HG02938 (cell line): ENCODE measurements at regions not wholly inside any gene's neighbourhood (a gene's known extent, or its start where the extent isn't known, plus 50 kb on each side); places are given as distances from the start of the nearest gene placed in this dataset.

Experiments
- ATAC-seq: cut with Tn5 transposase; IDR thresholded peaks from one replicate; pipeline ENCODE4 v1.9.1; 2021; ENCODE audit warnings: mild to moderate bottlenecking, moderate library complexity; ENCODE audit not compliant: unreplicated experiment

DNA sequence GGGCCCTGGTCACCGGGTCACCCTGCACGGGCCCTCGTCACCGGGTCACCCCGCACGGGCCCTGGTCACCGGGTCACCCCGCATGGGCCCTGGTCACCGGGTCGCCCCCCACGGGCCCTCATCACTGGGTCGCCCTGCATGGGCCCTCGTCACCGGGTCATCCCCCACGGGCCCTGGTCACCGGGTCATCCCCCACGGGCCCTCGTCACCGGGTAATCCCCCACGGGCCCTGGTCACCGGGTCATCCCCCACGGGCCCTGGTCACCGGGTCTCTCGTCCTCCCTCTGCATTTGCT, 77.6 kb downstream of the RIPK4 start:
- no peak for ATAC-seq

DNA sequence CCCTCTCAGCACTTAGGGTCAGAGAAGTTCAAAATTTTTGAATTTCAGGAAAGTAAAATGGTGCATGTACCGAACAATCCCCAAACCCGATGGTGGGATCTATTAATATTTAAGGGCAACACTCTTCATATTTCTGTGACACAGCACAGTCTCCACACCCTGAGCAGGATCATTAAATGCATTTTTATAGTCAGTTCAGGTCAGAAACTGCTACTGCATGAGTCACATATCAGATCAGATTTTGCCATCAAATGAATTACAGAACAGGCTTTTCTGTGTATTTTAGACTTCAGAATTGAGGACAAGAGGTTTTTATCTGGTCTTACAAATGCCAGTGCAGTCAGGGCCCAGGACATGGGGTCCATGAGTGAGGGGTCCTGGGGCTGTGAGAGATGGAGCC, 79.2 kb downstream of the RIPK4 start:
- ATAC-seq = no peak

DNA sequence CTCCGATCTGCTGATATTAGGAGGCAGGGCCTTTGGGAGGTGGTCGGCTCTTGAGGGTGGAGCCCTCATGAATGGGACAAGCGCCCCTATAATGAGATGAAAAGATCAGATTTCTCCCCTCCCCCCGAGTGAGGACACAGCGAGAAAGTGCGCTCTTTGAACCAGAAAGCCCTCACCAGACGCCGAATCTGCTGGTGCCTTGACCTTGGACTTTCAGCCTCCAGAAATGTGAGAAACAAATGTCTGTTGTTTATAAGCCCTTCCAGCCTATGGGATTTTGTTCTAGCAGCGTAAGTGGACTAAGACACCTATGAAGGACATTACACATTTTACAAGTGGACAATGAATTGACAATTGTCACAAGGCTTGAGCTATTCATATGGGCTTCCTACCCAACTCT, 80.2 kb downstream of the RIPK4 start:
- no peak for ATAC-seq

DNA sequence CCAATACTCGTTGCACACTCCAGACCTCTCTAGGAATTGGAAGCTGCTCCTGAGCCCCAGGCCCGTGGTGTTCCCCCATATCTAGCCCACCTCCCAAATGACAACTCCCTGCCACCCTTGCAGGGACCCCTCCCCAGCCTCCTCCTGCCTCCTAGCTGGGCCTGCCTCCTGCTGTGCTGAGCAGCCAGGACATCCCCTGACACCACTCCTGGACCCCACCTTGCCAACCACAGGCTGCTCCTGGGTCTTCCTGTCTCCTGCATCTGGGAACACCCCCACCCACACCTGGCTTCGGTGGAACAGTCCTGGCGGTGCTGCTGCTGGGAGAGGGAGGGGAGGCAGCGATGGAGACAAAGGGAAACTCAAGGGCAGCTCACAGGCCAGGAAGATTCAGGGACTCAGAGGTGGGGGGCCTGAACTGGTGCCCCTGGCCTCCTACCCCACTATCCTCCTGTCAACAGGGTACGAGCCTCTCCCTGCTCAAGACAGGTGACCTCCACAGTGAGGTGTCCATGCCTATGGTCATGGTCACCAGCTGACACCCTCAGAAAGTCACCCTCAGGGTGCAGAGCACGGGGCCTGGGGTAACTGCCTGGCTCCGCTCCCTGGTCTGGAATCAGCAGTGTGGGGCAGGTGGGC, 81.2 kb downstream of the RIPK4 start:
- ATAC-seq = no peak

DNA sequence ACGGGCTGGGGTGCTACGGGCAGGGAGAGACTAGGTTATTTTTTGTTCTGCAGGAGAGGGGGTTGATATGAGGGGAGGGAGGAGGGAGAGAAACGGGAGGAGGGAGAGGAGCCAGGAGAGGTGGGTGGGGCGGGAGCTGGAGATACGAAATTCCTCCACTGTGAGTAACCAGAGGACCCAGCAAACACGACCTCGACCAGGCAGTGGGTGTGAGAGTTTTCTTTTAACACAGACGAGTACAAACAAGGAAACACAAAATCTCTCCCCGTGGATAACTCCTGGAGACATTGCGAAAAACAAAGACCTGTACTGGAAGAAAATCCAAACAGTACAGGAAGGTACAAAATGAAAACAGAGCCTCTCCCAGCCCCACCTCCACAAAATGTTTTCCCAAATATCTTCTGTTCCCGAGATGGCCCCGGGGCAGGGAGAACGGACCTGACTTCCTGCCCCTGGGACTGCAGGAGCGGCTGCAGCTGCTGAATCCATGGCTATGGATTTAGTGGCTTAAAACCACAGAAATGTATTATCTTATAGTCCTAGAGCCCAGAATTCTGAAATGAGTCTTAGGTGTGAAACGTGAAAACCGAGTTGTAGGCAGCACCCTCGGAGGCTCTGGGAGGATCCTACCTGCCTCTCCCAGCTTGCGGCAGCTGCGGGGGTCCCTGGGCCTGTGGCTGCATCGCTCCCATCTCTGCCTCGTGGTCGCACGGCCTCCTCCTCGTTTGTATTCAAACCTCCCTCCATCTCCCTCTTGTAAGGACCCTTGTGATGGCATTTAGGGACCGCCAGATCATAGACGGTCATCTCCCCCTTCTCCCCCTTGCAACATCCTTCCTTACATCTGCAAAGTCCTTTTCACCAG, 82.2 kb downstream of the RIPK4 start:
- ATAC-seq = no peak

DNA sequence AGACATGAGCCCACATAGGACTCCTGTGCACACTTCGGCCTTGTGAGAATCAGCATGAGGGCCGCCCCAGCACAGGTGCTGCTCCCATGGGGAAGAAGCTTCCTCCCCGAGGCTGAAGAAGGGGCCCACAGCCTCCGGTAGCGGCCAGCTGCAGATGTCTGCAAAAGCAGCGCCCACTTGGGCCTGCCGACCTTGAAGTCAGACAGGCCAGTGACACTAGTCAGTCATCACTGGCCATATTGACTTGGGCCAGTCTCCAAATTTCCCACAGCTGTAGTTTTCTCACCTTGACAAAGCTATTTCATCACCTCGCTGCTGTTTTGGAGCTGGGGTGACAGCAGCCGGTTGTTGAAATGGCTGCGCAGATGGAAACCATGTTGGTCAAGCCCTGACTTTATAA, 83.0 kb downstream of the RIPK4 start:
- no peak for ATAC-seq

DNA sequence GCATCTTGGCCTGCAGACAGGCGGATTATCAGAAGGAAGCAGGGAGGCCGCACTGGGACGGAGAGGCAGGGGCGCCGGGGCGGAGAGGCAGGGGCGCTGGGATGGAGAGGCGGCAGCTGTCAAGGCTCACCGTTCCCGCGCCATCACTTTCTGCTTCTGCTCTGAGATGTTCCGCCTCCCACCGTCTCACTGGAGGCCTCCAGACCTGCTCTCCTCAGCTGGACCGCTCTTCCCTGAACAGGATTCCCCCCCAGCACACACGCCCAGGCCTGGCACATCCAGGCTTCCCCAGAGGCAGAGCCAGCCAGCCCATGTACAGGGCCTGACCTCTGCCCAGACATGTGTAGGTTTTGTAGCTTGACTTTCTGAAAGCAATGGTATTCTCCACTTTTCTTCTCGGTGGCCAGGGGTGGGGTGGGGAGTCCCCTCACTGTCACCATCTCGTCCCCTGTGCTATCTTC, 84.1 kb downstream of the RIPK4 start:
- no peak for ATAC-seq

DNA sequence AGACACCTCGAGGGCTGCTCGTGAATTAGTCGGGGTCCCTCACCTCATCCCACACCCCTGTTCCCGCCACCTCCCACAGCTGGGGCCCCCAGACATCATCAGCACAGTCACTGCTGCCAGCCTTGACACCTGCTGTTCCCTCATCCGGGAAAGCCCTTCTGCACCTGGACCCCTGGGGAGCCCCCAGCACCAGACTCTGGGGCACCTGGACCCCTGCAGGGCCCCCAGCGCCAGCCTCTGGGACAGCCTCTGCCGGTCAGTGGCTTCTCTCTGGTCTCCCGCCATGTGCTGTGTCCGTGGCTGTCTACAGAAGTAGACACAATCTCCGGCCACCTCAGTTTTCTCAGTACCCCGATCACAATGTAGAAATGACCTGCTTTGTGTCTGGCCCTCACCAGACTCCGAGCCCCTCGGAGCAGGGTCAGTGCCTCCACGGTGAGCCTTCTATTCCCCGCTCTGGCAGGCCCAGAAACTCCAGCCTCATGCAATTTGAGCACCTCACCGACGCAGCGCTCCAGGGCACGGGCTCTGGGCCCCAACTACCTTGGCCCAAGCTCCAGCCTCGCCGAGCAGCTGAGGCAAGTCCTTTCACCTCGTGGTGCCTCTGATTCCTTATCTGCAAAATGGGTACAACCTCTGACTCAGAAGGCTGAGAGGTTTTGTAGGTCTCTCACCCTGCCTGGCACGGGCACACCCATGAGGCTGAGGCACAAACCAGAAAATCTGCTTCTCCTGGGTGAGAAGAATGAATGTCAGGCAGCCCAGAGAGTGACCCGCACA, 84.7 kb downstream of the RIPK4 start:
- no peak for ATAC-seq

DNA sequence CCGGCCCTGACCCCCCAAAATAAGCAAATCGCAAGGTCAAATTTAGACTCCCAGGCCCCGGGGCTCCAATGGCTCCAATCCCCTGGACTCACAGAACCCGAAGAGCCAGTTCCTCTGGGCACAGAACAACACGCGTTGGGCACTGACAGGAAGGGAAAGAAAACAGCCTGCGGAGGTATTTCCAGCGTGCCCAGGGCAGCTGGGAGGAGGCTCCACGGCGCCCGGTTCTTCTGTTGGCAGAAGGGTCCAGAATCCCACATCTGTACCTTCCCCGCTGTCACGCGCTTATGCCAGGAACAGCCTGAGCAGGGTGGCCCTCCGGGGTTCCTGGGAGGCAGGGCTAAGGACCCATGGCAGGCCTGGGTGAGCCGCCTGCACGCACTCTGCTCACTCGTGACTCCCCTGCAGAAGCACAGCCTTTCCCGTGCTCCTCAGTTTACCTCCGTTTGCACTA, 85.5 kb downstream of the RIPK4 start:
- no peak for ATAC-seq

DNA sequence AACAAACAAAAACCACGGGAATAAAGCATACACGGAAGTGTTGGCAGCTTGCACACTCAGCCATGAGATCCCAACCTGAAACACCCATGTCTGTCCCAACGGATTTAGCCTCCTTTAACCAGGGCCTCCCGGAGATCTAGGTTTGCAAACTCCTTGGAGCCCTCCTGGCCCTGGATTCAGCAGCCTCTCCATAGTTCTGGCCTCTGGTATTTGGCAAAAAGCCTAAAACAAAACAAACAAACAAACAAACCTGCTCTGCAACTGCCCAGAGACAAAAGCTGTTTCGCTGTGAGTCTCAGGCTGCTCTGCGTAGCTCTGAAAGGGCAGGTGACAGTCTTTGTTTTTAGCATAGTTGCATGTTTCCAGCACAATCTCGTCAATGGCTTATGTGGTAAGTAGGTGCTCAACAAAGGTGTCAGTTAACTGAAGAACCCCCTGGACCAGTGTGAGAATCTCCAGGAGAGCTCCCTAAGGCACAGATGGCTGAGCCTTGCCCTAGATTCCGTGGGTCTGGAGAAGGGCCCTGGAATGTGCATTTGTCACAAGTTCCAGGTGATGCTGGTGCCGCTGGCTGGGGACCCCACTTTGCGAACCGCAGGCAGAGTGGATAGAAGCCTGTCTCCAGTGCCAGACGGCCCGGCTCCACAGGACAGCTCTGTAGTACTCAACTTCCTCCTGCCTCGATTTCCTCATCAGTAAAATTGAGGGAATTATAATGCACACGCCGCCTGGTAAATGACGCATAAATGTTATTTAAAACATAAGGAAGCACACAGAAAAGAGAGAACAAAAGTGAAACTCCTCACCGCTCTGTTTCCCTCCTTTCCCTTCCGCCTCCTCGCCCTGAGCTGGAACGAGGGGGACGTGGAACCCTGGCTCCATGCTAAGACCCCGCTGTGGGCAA, 86.2 kb downstream of the RIPK4 start:
- no peak for ATAC-seq

DNA sequence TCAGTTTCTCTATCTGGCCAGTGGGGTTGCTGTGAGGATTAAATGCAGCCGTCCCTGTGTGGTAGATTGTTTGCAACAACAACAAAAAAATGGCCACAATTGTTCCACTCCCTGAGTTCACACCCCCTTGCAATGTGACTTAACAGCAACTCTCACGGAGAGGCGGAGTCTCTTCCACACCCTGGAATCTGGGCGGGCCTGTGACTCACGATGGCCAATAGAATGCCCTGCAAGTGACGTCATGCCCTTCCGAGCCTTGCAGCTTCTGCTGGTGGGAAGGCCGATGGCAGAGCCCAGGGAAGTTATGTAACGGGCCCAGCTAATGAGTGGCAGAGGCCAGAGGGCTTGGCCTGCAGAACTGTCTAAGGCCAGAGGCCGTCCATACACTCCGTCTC, 87.9 kb downstream of the RIPK4 start:
- no peak for ATAC-seq

DNA sequence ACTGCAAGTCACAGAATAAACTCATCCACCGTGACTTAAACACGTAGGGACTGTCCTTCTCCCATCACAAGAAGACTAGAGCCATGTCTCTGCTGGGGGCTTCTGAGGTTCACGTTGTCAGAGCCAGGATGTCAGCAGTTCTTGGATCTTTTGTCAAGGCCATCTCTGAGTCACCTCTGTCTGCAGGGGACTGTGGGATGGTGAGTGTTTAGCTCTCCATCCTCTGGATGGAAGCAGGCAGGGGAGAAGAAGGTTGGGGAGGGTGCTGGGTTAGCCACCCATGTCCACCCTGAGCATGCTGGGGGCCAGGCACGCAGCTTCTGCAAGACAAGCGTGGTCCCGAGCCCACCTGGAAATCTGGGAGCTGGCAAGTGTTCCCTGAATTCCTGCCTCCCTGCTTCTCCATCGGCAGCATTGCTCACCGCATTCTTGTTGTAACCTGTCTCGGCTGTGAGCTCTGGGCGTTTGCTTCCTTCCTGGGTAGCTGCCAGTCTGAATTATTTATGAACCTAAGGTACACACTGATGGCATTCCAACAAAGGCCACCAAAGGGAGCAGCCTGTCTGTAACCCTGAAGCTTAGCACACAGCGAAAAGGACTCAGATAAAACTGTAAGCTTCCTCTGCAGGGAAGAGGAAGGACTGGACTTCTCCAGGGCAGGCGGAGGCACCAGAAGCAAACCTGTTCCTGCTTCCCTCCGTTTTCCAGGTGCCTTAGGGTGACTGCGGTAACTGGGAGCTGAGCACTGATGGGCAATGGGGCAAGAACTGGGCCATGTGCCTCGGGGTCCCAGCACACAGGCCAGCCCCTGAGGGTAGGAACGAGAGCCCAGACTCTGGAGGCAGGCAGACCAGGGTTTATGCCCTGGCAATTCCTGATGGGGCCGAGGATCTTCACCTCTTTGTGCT, 88.6 kb downstream of the RIPK4 start:
- ATAC-seq = no peak

DNA sequence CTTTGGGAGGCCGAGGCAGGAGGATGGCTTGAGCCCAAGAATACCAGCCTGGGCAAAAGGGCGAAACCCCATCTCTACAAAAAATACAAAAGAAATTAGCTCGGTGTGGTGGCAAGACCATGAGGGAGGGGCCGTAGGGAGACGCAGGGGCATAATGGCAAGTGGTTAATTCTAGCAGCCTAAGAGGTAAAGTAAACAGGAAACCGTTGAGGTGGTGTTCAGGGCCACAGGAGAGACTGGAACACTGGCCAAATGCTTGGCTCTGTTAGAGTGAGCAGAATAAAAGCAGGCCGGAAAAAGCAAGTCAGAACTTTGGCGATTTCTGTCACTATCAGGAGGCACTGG, 89.2 kb downstream of the RIPK4 start:
- no peak for ATAC-seq

DNA sequence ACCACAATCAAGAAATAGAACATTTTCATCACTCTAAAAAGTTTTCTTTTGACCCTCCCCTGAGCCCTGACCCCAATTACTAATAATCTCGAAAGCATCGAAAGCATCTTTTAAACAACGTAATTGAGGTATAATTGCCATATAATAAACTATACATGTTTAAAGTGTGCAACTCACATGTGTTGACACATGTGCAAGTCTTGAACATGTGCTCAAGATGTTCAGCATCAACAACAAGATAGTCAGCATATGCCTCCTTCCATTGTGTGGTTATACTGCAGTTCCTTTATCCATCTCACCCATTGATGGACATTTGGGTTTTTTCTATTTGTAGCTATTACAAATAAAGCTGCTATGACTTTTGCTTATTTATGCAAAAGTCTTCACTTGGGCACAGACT, 90.7 kb downstream of the RIPK4 start:
- ATAC-seq = no peak

DNA sequence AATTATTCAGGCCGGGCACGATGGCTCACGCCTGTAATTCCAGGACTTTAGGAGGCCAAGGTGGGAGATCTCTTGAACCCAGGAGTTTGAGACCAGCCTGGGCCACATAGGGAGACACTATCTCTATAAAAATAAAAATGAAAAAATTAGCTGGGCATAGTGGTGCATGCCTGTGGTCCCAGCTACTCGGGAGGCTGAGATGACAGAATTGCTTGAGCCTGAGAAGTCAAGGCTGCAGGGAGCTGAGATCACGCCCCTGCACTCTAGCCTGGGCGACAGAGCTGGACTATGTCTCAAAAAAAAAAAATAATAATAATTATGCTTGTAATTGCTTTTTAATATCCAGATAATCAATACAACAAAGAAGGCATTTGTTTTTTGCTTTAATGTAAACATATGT, 91.3 kb downstream of the RIPK4 start:
- no peak for ATAC-seq

DNA sequence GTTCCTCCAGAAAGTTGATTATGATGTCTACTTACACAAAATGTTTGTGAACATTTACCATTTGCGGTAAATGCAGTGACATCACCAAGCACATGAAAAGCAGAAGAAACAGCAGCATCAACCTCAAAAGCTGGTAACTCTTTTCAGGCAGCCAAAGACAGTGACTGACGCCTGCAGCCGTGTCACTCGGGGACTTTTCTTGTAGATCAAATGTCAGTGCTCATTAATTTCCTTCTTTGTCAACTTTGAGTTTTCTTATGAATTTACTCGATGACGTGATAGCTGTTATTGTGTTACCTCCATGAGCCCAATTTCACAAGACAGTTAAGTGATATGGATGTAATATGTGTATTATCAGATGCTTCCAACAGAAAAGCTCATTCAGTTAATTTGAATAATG, 92.5 kb downstream of the RIPK4 start:
- no peak for ATAC-seq

DNA sequence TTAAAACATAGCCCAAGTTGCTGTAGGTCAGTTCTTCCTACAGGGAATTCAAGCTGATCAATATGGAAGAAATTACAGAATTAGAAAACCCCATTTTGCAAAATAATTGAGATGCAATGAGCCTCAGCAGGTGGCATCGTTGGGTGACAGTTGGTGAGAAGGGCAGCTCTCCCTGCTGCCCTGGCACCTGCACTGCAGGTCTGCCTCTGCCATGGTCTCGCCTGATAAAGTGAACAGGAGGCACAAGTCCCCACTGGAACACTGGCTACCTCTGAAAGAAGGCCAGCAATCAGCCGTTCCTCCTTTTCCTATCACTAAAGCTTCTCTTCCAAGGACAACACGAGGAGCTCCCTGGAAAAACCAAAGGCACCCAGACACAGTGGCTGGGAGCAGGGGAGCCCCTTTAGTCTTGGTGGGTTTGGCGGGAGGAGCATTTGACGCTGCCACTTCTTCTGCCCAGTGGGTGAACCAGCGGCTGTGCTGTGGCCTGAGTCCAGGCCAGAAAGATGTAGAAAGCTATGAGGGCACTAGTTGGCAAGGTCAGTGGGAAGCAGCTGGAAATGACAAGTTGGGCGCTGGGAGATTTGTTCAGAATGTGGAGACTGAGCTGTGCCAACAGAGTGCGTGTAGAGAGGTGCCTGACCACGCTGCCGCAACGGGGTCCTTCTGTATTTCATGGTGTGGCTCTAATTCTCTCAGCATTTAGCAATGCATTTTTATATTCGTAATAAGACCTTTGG, 93.1 kb downstream of the RIPK4 start:
- no peak for ATAC-seq

DNA sequence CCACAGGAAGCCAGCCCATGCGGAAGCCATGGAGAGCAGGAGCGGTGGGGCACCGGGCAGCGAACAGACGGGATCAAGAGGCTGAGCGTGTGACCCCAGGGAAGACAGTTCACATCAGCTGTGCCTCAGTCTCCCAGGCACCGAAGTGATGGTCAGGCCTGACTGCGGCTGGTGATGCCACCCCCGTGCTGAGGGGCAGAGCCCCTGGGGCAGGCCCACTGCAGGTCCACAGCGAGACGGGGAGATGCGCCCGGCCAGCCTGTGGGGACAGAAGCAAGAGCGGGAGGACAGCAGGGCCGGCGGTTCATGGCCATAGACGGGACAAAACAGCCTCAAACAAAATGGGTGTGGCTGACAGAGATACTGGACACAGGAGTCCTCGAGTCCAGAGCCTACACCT, 93.8 kb downstream of the RIPK4 start:
- ATAC-seq = no peak

DNA sequence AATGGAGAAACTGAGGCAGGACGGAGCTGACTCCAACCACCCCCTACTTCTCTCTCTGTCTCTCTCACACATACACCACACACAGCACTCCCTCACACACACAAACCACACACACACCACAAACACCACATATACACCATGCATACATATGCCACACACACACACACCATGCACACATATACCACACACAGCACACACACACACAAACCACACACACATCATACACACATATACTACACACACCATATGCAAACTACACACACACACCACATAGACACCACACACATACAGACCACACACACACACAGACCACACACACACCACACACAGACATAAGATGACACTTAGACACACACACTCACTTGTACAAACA, 94.3 kb downstream of the RIPK4 start:
- no peak for ATAC-seq
